Fibroblast of the aortic adventitia (primary cell): ENCODE measurements at regions not wholly inside any gene's neighbourhood (a gene's known extent, or its start where the extent isn't known, plus 50 kb on each side); places are given as distances from the start of the nearest gene placed in this dataset.

Experiments
- DNase-seq: peaks from one replicate; pipeline ENCODE4 v3.0.0-alpha.2; 2010; ENCODE audit warnings: low read depth
- H3K4me3 ChIP-seq: 2 replicates; pipeline ENCODE4 v1.5.1; 2011; ENCODE audit warnings: low read depth, mild to moderate bottlenecking, control low read depth, low read length, moderate library complexity
- TF ChIP-seq, protein P1 (sequence below): IDR thresholded peaks from 2 replicates; pipeline ENCODE4 v1.5.1; 2011; ENCODE audit warnings: mild to moderate bottlenecking, low read length, control low read depth, inconsistent platforms; ENCODE audit not compliant: insufficient read depth

- no peak overlapping the region for H3K4me3 ChIP-seq
- no peak for DNase-seq
- TF ChIP-seq, protein P1, sequence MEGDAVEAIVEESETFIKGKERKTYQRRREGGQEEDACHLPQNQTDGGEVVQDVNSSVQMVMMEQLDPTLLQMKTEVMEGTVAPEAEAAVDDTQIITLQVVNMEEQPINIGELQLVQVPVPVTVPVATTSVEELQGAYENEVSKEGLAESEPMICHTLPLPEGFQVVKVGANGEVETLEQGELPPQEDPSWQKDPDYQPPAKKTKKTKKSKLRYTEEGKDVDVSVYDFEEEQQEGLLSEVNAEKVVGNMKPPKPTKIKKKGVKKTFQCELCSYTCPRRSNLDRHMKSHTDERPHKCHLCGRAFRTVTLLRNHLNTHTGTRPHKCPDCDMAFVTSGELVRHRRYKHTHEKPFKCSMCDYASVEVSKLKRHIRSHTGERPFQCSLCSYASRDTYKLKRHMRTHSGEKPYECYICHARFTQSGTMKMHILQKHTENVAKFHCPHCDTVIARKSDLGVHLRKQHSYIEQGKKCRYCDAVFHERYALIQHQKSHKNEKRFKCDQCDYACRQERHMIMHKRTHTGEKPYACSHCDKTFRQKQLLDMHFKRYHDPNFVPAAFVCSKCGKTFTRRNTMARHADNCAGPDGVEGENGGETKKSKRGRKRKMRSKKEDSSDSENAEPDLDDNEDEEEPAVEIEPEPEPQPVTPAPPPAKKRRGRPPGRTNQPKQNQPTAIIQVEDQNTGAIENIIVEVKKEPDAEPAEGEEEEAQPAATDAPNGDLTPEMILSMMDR, result no peak
These were observed 130.1 kb upstream of the SLC10A2 start for GRCh38 chr13:103196356-103196755.

DNA sequence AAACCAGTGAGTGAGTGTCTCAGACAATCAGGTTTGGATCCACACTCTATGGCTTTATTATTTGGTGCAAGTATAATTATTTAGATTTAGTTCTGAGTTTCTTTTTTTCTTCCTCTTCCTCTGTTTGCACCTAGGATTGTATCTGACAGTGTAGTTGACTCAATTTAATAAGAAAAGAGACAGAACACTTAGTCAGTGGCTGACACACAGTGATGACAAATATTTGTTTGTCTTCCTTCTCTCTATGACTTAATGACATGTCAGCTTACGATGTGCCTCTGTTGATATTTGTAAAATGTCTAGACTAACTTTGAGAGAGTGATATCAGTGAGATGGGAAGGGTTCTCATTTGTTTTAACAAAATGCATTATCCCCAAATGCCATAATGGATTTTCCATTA lies 129.5 kb upstream of the SLC10A2 start:
- TF ChIP-seq, protein P1, result no peak
- DNase-seq, result no peak
- H3K4me3 ChIP-seq, result no peak overlapping the region

GRCh38 chr13:103194871-103195270 lies 128.7 kb upstream of the SLC10A2 start:
- TF ChIP-seq, protein P1, result no peak
- no peak for DNase-seq
- no peak overlapping the region for H3K4me3 ChIP-seq

DNA sequence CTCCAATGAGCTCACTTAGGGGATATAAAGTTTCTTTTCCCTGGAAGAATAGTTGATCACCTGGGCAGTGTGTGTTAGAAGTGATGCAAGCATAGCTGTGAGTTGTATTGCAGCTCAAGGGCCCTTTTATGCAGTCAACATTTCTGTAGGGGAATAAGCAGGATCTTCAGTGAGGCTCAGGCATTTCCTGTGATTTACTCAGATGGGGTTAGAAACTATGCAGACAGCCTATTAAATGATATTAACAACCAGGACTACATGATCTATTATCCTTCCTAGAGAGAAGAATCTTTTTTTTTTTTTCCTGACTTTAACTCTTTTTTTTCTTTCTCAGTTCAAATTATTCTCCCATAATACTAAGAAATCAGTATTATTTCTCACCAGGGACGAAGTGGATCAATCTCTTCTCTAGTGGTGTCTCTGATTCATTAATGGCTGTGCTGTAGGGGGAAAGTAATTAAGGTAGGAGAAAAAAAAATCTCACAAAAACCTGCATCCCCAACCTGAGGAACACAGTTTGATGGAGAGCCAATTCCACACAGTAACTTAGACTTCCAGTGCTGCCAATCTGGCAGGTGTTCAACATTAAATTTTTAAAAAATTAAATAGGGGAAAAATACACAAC lies 126.4 kb upstream of the SLC10A2 start:
- no peak overlapping the region for H3K4me3 ChIP-seq
- DNase-seq, result no peak
- TF ChIP-seq, protein P1, result no peak

DNA sequence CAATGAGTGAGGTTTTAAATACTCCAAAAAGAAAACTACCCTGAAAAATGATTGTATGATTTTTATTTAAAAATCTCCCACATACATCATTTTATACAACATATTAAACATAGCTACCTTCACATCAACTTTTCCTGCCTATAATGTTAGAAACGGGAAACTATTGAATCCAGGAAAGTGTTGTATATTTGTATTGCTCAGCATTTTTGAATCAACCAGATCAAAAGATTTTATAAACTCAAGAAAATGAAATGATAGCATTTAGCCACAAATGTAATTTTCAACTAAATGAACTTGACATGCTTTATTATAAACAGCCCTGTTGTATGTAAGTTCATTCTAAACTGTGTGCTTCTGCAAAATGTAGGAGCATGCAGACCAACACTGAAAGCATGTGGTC lies 124.6 kb upstream of the SLC10A2 start:
- no peak overlapping the region for H3K4me3 ChIP-seq
- TF ChIP-seq, protein P1, result no peak
- DNase-seq, result no peak

GRCh38 chr13:103188713-103189326 lies 122.6 kb upstream of the SLC10A2 start:
- H3K4me3 ChIP-seq, result no peak overlapping the region
- TF ChIP-seq, protein P1, result peak; percentile 45
- DNase-seq, result peak; percentile 46
